Pancreas (tissue), 10 donors: ENCODE measurements at regions not wholly inside any gene's neighbourhood (a gene's known extent, or its start where the extent isn't known, plus 50 kb on each side); places are given as distances from the start of the nearest gene placed in this dataset.

Experiments
- ATAC-seq, 4 donors: fragments of 200-7000 bp; cut with Tn5 transposase; one replicate each; pipeline versions ENCODE4 v1.8.0 to v1.9.1; 2020; ENCODE audit warnings: mild to moderate bottlenecking in 4 of 4, moderate library complexity in 4 of 4
- DNase-seq, 6 donors: peaks; one replicate each; pipeline ENCODE4 v3.0.0-alpha.2; 2020
- FAIRE-seq: peaks from 2 replicates; lab custom pipeline; 2012; peaks lifted over from hg19 to GRCh38; lab: Jason Lieb, UNC
- H3K27ac ChIP-seq, 4 donors: fragments of 200-600 bp; sonication (generic); 1 replicate in 3 of 4; 2 replicates in 1 of 4; pipeline versions ENCODE4 v1.5.0 to v1.8.0; 2020
- H3K27me3 ChIP-seq, 4 donors: fragments of 200-600 bp; one replicate each; pipeline ENCODE4 v1.8.0; 2021
- H3K36me3 ChIP-seq, 3 donors: fragments of 200-600 bp; sonication (generic) in 1 of 3; one replicate each; pipeline versions ENCODE4 v1.5.0 to v1.8.0; 2020 to 2021
- H3K4me1 ChIP-seq, 3 donors: fragments of 200-600 bp; one replicate each; pipeline ENCODE4 v1.8.0; 2021
- H3K4me3 ChIP-seq, 4 donors: fragments of 200-600 bp; sonication (generic) in 2 of 4; one replicate each; pipeline versions ENCODE4 v1.5.0 to v1.8.0; 2020 to 2021
- H3K9me3 ChIP-seq, 4 donors: fragments of 200-600 bp; one replicate each; pipeline ENCODE4 v1.8.0; 2021
- WGBS, 2 donors: extraction: QIAGEN DNeasy Blood & Tissue Kit; methylation state at CpG; one replicate each; pipeline ENCODE4 v1.1.7; 2013; 5-methylcytosine and 5-hydroxymethylcytosine counted together
- intact Hi-C, 3 donors: fragments of 100-400 bp; cut with DNase I; formaldehyde crosslinking; loops; one replicate each; pipeline versions ENCODE4 v1.11.1 to v1.14.2; 2022
- TF ChIP-seq, protein P1 (sequence below), 4 donors: fragments of 200-600 bp; sonication (generic) in 3 of 4; IDR thresholded peaks; one replicate each; pipeline versions ENCODE4 v1.5.0 to v1.8.0; 2021; ENCODE audit warnings: antibody characterized with exemption in 4 of 4
- donor health status: healthy with polysubstance abuse.
- donor health status: DM: no; HTN: no; CAD: no; lungs with moderate emphysema.
- donor health status: DM: no; HTN: no; CAD: no.
- donor health status: control.
- donor health status: control.
- donor health status: Bipolar disorder and iron deficiency.
- donor health status: DM: yes; HTN: yes; CAD: no.
- donor health status: DM: no; HTN: no; CAD: no.
- donor health status: DM: no; HTN: no; CAD: no.
- donor health status: DM: yes; HTN: yes; CAD: no.

DNA sequence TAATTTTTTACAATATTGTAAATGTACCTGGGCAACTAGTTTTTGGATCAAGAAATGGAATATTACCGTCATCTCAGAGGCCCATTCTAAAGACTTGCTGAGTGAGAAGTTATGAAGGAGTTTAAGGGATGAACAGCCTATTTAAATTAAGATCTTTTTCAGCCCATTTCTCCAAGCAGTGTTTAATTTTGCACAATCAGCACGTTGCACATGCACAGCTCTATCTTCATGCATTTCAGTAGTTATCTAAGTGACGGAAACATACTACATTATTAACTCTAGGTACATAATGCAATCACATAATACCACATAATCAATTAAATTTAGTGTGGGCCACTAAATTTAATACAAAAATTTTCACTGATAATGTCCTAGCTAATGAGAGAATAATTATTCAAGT lies 582.1 kb upstream of the DSEL start:
- intact Hi-C loops = no loop called here
- FAIRE-seq = no peak
- no peaks in the 10 kb centered on the region for H3K27me3 ChIP-seq
- no peak overlapping the region for H3K4me3 ChIP-seq
- no peak overlapping the region for H3K27ac ChIP-seq
- no peak for DNase-seq
- TF ChIP-seq, protein P1, sequence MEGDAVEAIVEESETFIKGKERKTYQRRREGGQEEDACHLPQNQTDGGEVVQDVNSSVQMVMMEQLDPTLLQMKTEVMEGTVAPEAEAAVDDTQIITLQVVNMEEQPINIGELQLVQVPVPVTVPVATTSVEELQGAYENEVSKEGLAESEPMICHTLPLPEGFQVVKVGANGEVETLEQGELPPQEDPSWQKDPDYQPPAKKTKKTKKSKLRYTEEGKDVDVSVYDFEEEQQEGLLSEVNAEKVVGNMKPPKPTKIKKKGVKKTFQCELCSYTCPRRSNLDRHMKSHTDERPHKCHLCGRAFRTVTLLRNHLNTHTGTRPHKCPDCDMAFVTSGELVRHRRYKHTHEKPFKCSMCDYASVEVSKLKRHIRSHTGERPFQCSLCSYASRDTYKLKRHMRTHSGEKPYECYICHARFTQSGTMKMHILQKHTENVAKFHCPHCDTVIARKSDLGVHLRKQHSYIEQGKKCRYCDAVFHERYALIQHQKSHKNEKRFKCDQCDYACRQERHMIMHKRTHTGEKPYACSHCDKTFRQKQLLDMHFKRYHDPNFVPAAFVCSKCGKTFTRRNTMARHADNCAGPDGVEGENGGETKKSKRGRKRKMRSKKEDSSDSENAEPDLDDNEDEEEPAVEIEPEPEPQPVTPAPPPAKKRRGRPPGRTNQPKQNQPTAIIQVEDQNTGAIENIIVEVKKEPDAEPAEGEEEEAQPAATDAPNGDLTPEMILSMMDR (IDR thresholded peaks at IDR 0.05) = no peak
- no peaks in the 10 kb centered on the region for H3K36me3 ChIP-seq
- H3K4me1 ChIP-seq = no peaks in the 10 kb centered on the region
- WGBS, 2 donors = 50 to 64% methylated on average over 3 of the region's 3 CpGs
- H3K9me3 ChIP-seq = no peaks in the 10 kb centered on the region
- no peak for ATAC-seq

DNA sequence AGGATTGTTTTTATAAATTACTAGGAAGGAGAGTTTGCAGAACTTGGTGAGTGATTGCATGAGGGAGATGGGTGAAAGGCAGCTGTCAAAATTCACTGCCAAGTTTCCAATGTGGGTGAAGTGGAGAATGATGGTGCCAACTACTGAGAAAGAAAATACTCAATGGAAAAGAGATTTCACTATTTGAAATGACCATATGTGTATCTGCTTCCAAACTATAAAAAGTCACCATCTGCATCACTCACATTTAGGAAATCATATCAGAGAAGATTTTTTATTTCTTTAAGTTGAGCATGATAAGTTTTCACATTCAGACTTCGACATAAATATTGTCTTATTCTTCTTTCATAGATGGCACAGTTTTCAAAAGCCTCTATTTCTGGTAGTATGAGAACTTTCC lies 570.0 kb upstream of the DSEL start:
- Histone ChIP-seq H3K36me3 (no peaks in the 10 kb centered on the region), H3K27me3 (no peaks in the 10 kb centered on the region), H3K4me3 (no peak overlapping the region), H3K4me1 (no peaks in the 10 kb centered on the region), H3K9me3 (no peaks in the 10 kb centered on the region), H3K27ac (no peak overlapping the region)
- no peak for ATAC-seq
- DNase-seq = no peak
- WGBS, 2 donors = 33 to 45% methylated on average over 1 of the region's 1 CpG
- FAIRE-seq = no peak
- intact Hi-C loops = no loop called here
- TF ChIP-seq, protein P1 (IDR thresholded peaks at IDR 0.05) = no peak

DNA sequence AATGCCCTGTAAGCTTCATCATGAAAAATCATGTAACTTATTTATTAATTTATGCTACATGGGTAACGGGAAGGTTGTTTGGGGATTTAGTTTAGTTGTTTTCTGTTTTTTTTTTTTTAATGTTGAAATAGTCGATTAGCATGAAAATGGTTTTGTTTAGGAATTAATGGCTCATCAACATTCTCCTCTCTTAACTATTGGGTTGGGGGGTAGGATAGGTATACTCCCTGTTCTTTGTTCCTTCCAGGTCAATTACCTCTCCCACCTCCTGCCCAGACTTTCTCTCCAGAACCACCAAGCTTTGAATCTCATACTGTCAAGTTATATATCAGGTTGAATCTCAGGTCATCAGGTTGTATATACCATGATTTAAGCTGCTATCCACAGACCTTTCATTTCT lies 568.7 kb upstream of the DSEL start:
- ATAC-seq (no peak), FAIRE-seq (no peak), DNase-seq (no peak)
- H3K36me3 ChIP-seq = no peaks in the 10 kb centered on the region
- H3K9me3 ChIP-seq = no peaks in the 10 kb centered on the region
- H3K27ac ChIP-seq = no peak overlapping the region
- TF ChIP-seq, protein P1 (IDR thresholded peaks at IDR 0.05) = no peak
- WGBS, 2 donors = 38 to 57% methylated on average over 2 of the region's 2 CpGs
- H3K4me3 ChIP-seq = no peak overlapping the region
- H3K4me1 ChIP-seq = no peaks in the 10 kb centered on the region
- H3K27me3 ChIP-seq = no peaks in the 10 kb centered on the region
- intact Hi-C loops = no loop called here

GRCh38 chr18:68083776-68084175 lies 567.3 kb upstream of the DSEL start:
- Histone ChIP-seq H3K36me3 (no peaks in the 10 kb centered on the region), H3K4me1 (no peaks in the 10 kb centered on the region), H3K27me3 (no peaks in the 10 kb centered on the region), H3K27ac (no peak overlapping the region), H3K9me3 (no peaks in the 10 kb centered on the region), H3K4me3 (no peak overlapping the region)
- WGBS, 2 donors = 52 to 72% methylated on average over 3 of the region's 3 CpGs
- ATAC-seq (no peak), FAIRE-seq (no peak), DNase-seq (no peak)
- intact Hi-C loops = no loop called here
- TF ChIP-seq, protein P1 (IDR thresholded peaks at IDR 0.05) = no peak

DNA sequence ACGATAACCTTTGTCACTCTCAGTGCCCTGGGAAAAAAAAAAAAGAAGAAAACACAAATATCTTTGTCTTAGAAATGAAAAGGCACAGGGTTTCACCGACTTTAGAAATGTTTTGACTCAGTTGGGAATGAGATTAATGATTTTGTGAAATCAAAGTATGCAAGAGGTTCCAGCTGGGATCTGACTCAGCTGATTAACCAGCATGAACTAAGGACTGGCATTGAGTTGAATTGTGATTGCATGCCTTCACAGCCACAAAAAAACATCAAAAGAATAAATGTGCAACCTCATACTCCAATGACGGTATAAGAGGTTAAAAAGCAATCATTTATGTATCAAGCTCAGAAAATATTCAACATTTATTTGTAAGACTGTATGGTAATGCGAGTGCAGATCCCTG lies 566.6 kb upstream of the DSEL start:
- FAIRE-seq (no peak), DNase-seq (no peak)

More for the DNA sequence above, 566.6 kb upstream of the DSEL start:
- TF ChIP-seq, protein P1 (IDR thresholded peaks at IDR 0.05) = no peak
- intact Hi-C loops = no loop called here
- Histone ChIP-seq H3K27ac (no peak overlapping the region), H3K36me3 (no peaks in the 10 kb centered on the region), H3K4me1 (no peaks in the 10 kb centered on the region), H3K9me3 (no peaks in the 10 kb centered on the region), H3K27me3 (no peaks in the 10 kb centered on the region), H3K4me3 (no peak overlapping the region)
- no peak for ATAC-seq
- WGBS, 2 donors = 24 to 34% methylated on average over 4 of the region's 4 CpGs
